ENCODE measurements at regions not wholly inside any gene's neighbourhood (a gene's known extent, or its start where the extent isn't known, plus 50 kb on each side); places are given as distances from the start of the nearest gene placed in this dataset.

GRCh38 chr7:47216439-47216838 lies 365.5 kb downstream of the TNS3 start:
- Histone ChIP-seq H3K27ac (no peak overlapping the region), H3K36me3 (no peaks in the 10 kb centered on the region), H3K4me3 (no peak overlapping the region), H3K27me3 (no peaks in the 10 kb centered on the region), H3K4me1 (no peaks in the 10 kb centered on the region), H3K9me3 (no peaks in the 10 kb centered on the region)
- DNase-seq (no peak), ATAC-seq (no peak)
- intact Hi-C loops (cut with DNase I; ENCODE audit: low total_unique reads) = no loop called here
- TF ChIP-seq CTCF (IDR thresholded peaks at IDR 0.05 in 4 of 5, conservative IDR thresholded peaks at IDR 0.05 in 1 of 5) (no peak), POLR2A (IDR thresholded peaks at IDR 0.05) (no peak)
- in situ Hi-C loops (cut with MboI; ENCODE audit: low sequenced_read_pairs in 4 of 4) = no loop called here

- Histone ChIP-seq H3K27me3 (no peaks in the 10 kb centered on the region), H3K36me3 (no peaks in the 10 kb centered on the region), H3K27ac (no peak overlapping the region), H3K4me3 (no peak overlapping the region), H3K9me3 (no peaks in the 10 kb centered on the region), H3K4me1 (no peaks in the 10 kb centered on the region)
- intact Hi-C loops (cut with DNase I; ENCODE audit: low total_unique reads) (no loop called here), in situ Hi-C loops (cut with MboI; ENCODE audit: low sequenced_read_pairs in 4 of 4) (no loop called here)
- DNase-seq (no peak), ATAC-seq (no peak)
- TF ChIP-seq POLR2A (IDR thresholded peaks at IDR 0.05) (no peak), CTCF (IDR thresholded peaks at IDR 0.05 in 4 of 5, conservative IDR thresholded peaks at IDR 0.05 in 1 of 5) (no peak)
Observed at GRCh38 chr7:47215640-47216039, 366.3 kb downstream of the TNS3 start.

GRCh38 chr7:47215049-47215448 lies 366.9 kb downstream of the TNS3 start:
- ATAC-seq (no peak), DNase-seq (peak in 1 of 2 donors; percentile 28)
- Histone ChIP-seq H3K36me3 (no peaks in the 10 kb centered on the region), H3K9me3 (peaks cover 0 to 4% (median 0%) of the 10 kb centered on the region in 3 donors), H3K27me3 (no peaks in the 10 kb centered on the region), H3K27ac (no peak overlapping the region), H3K4me1 (no peaks in the 10 kb centered on the region), H3K4me3 (no peak overlapping the region)
- in situ Hi-C loops (cut with MboI; ENCODE audit: low sequenced_read_pairs in 4 of 4) = no loop called here
- intact Hi-C loops (cut with DNase I; ENCODE audit: low total_unique reads) = no loop called here
- no peak for TF ChIP-seq CTCF (IDR thresholded peaks at IDR 0.05 in 4 of 5, conservative IDR thresholded peaks at IDR 0.05 in 1 of 5)
- no peak for TF ChIP-seq POLR2A (IDR thresholded peaks at IDR 0.05)

DNA sequence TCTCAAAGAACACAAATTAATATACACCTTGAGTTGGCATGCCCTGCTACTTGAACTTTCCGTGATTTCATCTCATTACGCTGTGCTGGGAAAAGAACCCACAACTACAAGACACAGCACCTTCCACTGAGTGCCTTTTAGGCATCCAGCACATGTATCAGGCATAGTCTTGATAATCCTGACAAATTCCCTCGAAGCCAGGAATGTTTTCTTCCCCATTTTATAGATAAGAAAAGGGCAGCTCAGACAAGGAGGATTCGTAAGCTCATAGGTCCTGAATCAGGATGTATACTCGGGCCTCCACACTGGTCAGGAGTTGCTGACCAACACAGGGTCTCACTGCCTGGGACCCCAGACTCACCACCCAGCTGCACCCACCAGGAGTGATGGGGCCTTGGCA lies 368.6 kb downstream of the TNS3 start:
- H3K4me1 ChIP-seq = no peaks in the 10 kb centered on the region
- H3K36me3 ChIP-seq = no peaks in the 10 kb centered on the region
- H3K27me3 ChIP-seq = no peaks in the 10 kb centered on the region
- TF ChIP-seq POLR2A (IDR thresholded peaks at IDR 0.05) (no peak), CTCF (IDR thresholded peaks at IDR 0.05 in 4 of 5, conservative IDR thresholded peaks at IDR 0.05 in 1 of 5) (no peak)
- intact Hi-C loops (cut with DNase I; ENCODE audit: low total_unique reads) (no loop called here), in situ Hi-C loops (cut with MboI; ENCODE audit: low sequenced_read_pairs in 4 of 4) (no loop called here)
- ATAC-seq (no peak), DNase-seq (no peak)
- H3K4me3 ChIP-seq = no peak overlapping the region
- H3K27ac ChIP-seq = no peak overlapping the region
- peaks cover 0 to 4% (median 0%) of the 10 kb centered on the region in 3 donors for H3K9me3 ChIP-seq

DNA sequence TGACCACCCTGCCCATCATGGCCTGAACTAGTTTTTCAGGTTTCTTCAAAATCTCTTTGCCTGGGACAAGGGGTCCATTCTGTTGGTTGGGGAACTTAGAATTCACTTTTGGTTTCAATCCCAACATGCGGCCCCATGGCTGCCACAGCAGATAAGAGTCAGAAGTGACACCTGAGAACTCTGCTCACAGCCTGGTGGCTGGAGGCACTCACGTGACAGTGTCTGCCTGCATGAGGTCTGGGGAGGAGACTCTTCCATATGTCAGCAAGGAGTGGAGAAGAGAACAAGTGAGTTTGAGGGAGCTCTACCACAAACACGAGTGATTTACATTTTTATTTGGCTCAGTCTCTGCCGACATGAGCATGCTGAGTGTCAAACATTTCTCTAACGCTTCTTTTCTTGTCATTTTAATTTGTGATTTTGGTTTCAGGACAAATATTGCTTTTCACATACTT lies 370.4 kb downstream of the TNS3 start:
- intact Hi-C loops (cut with DNase I; ENCODE audit: low total_unique reads) (no loop called here), in situ Hi-C loops (cut with MboI; ENCODE audit: low sequenced_read_pairs in 4 of 4) (no loop called here)
- Histone ChIP-seq H3K4me3 (no peak overlapping the region), H3K4me1 (no peaks in the 10 kb centered on the region), H3K27ac (no peak overlapping the region), H3K27me3 (no peaks in the 10 kb centered on the region), H3K36me3 (no peaks in the 10 kb centered on the region), H3K9me3 (peaks cover 0 to 4% (median 0%) of the 10 kb centered on the region in 3 donors)
- ATAC-seq (no peak), DNase-seq (no peak)
- TF ChIP-seq POLR2A (IDR thresholded peaks at IDR 0.05) = no peak
- no peak for TF ChIP-seq CTCF (IDR thresholded peaks at IDR 0.05 in 4 of 5, conservative IDR thresholded peaks at IDR 0.05 in 1 of 5)
